Nucleus accumbens (tissue), 56 donors: ENCODE measurements at regions not wholly inside any gene's neighbourhood (a gene's known extent, or its start where the extent isn't known, plus 50 kb on each side); places are given as distances from the start of the nearest gene placed in this dataset.
A peak's percentile ranks its signal among the peaks of the same experiment; 100 is the strongest.

Experiments
- DNase-seq, 56 donors: peaks; one replicate each; lab custom pipeline; 2025; lab: John Stamatoyannopoulos, UW

- DNase-seq = no peak
Observed at GRCh38 chr6:25010902-25011625, 75.3 kb upstream of the RIPOR2 start.

DNA sequence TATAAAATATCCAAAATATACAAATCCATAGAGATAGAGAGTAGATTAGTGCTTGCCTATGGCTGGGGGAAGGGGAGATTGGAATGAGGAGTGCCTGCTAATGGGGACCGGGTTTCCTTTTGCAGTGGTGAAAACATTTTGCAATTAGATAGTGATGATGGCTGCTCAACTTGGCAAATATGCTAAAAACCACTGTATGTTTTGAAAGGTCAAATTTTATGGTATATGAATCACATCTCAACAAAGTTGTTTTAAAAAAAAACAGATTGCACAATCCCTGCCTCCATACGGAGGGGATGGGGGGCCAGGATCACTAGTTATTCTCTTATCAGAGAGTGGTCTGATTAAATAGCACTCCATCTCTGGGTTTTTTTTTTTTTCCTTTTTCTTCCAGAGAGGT, 76.9 kb upstream of the RIPOR2 start:
- no peak for DNase-seq

GRCh38 chr6:25013246-25013645, 77.5 kb upstream of the RIPOR2 start:
- DNase-seq = no peak

DNA sequence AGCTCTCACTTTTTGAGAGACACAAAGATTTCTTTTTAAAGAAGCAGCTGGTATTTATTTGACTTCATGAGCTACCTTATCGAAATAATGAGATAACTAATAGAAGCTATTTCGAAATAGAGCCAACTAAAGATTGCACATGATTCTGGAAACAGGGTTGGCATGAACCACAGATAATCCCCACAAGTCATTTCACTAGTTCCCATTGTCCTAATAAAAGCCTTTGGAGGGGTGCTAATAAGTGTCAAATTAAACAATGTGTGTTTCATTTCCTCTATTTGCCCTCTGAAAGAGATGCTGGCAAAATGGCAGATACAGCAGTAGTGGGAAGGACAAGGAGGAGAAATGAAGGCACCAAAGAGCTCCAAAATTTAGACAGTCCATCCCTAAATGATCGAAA, 78.6 kb upstream of the RIPOR2 start:
- DNase-seq = no peak

GRCh38 chr6:25014791-25015560, 79.2 kb upstream of the RIPOR2 start:
- DNase-seq = peak in 27 of 56 donors; percentile 9 to 74 (median 31)

DNA sequence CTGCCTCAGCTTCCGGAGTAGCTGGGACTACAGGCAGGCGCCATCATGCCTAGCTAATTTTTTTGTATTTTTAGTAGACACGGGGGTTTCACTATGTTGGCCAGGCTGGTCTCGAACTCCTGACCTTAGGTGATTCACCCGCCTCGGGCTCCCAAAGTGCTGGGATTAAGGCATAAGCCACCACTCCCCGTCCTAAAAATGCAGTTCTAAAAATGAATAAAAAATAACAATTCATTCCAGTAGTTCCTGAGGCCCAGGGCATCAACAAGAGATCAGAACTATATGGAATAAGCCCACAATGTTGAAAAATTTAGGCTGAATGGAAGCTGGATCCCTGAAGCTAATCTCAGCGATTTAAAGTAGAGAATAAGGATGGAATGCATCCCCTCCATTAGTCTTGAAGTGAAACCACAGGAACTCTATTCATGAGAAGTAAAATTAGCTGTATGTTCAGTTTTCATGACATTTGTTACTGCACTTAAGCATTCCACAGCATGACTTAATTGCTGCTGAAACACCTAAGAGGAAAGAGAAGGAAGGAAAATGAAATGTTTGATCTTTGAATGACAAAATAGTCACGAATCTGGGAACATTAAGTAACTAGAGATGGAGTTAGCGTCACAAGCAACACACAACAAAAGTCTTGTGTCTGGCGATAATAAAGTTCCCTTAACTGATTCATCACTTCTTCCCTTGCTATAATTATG, 80.4 kb upstream of the RIPOR2 start:
- DNase-seq = no peak

DNA sequence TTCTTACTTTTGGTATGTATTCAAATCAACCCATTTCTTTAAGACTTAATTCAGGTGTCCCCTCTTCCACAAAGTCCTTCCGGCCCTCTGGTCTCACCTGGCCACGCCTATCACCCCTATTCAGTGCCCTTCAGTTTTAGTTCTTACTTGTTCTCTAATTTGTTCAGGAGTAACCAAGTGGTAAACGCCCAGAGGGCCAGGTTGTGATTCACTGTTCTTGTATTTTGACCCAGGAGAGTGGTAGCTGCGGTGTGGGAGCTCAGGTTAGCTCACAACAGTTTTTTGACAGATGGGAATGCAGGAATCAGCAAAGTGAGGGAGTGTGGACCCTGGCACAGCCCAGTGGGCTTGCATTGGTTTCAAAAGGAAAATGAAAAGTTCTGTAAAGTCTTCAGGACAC, 81.7 kb upstream of the RIPOR2 start:
- DNase-seq = no peak

DNA sequence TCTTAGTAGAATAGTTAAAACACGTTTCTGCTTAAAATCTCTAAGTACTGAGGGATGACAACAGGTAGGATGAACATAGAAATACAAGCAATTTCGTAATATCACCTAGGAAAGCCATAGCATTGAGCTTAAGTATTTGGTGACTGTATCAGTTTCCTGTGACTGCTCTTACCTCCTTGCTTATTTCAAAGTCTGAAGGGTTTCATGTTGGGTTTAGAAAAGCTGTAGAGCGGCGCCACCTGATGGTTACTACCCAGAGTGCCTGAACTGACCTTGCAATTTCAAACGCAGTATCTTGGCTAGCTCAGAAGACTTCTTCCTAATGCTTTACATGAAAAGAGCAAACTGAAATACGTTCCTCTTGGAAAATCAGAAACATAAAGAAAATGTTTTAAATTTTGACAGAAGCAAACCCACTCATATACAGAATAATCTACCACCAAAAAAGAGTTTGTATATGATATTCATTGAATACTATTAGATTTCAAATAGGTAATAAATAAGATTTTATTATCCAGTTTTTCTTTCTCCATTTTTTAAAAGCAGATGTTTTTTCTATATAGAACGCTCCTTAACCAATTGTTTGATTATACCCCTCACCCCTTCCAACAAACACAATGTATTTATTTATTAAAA, 82.3 kb upstream of the RIPOR2 start:
- DNase-seq = peak in 10 of 56 donors; percentile 7 to 50 (median 12)

- no peak for DNase-seq
Observed at GRCh38 chr6:25018568-25018954, 82.8 kb upstream of the RIPOR2 start.

DNA sequence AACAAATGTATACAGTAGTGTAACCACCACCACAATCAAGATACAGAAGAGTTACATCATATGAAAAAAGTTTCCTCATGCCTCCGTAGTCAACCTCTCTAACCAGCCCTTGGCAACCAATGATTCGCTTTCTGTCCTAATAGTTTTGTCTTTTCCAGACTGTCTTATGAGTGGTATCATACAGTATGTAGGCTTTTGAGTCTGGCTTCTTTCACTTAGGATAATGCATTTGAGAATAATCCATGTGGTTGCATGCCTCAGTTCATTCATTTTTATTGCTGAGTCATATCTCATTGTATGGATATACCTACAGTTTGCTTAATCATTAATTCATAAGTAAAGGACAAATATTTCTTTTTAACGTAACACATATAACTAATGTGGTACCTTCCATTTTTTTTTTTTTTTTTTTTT, 86.4 kb upstream of the RIPOR2 start:
- DNase-seq = no peak

DNA sequence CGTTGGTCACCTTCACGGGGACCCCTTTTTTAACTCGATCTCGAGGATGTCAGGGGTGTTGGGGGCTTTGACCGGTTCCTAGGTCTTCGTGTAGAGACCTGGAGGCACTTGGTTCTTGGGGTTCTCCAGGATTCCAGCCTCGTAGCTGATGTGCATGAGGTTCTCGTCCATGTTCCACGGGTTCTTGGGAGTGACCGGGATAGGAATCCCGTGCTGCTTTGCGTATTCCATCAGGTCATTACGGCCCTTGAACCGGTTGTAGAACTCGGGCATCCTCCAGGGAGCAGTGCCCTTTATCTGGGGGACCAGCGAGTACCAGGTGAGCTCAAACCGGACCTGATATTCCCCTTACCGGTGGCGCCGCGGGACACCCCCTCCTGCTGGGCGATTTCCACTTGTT, 88.0 kb upstream of the RIPOR2 start:
- DNase-seq = no peak

GRCh38 chr6:25024821-25025220, 89.1 kb upstream of the RIPOR2 start:
- no peak for DNase-seq

- DNase-seq = no peak
Observed at GRCh38 chr6:25025248-25025918, 89.6 kb upstream of the RIPOR2 start.

DNA sequence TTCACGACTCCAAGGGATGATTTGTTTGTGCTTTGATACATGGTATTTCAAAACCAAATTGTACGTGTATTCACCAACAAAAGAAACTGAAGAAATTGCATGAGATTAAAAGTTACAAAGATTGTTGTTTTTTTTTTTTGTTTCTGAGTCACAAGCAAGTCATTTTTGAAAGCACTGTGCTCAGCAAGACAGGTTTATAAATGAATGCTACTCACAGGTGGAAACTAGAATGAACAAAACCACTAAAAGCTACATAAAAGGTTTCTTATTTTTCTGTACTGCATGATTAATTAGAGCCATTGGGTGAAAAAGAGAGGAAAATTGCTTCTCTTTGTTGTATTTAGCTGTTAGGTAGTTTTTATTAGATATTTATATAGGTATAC, 90.2 kb upstream of the RIPOR2 start:
- DNase-seq = no peak

DNA sequence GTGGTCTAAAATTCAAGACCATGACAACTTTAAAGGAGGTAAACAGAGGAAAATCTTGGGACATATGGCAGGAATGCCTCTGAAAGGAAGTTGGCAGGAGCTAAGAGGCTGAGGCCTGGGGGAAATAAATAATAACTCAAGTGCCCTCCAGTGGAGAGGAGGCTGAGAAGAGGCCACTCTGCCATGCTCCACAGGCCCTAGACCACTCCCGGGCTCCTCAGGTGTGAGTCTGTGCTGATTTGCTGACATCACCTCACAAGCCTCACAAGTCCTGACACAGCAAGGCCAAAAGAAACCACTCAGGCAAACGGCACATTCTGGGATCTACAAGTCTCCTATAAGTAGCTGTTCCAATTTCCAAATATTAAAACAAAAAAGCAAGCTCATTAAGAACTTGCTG, 91.0 kb upstream of the RIPOR2 start:
- no peak for DNase-seq

DNA sequence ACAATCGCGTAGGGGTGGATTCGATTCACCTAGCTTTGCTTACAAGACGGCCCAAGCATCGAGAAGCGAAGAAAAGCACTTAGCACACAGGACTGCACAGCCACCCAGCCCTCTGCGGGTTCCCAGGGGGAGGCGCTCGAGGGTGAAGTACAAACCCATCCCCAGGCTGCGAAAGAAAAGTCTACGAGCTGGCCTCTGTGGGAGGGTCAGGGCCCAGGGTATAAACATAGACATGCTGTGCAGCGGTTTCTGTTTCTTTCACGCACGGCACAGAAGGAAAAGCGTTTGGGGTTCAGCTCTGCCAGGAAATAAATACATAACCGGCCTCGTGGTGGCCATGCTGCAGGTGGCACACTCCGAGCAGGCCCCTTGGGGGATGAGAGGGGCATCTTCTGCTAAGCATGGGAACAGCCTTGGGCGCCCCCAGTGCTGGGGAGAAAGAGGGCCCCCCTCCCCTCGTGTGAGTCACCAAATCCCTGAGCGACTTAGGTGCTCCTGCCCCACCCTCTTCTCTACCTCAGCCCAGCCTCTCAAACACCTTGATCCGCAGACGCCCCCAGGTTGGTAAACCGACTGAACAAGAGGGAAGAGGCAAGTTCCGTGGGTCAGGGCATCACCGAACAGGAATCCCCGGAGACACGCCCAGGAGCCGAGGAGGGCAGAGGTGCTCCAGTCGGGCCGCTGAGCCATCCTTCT, 91.6 kb upstream of the RIPOR2 start:
- no peak for DNase-seq

- no peak for DNase-seq
Observed at GRCh38 chr6:25028328-25028727, 92.6 kb upstream of the RIPOR2 start.

DNA sequence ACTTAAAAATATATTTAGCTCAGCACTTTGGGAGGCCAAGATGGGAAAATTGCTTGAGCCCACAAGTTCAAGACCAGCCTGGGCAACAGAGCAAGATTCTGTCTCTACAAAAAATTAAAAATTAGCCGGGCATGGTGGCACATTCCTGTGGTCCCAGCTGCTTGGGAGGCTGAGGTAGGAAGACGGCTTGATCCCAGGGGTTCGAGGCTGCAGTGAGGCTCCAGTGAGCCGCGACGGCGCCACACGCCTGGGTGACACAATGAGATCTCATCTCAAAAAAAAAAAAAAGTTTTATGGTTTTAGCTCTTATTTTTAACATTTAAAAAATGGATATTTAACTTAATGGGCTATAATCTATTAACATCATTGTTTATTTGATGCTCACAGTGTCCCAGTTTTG, 97.2 kb upstream of the RIPOR2 start:
- no peak for DNase-seq

DNA sequence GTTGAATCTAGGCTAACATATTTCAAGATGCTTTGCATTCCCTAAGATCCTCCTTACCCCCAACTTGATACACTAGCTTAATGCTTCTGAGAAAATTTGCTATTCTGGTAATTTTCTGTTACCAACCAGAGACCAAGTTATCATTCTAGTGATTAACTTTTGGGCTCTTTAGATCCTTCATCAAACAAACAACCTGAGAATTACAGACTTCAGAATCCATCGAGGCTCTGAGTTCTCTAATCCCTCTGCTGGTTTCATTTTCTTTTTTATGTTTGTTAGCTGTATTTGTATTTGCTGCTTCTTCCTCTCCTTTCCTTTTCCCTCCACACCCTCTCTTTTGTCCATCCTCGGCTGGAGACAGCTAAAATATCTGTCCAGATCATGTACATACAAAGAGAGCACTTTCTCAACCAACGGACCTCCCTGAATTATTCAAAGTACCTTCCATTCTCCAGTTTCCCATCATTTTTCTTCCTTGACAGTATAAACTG, 98.7 kb upstream of the RIPOR2 start:
- DNase-seq = no peak

- DNase-seq = no peak
Observed at GRCh38 chr6:25035174-25035511, 99.4 kb upstream of the RIPOR2 start.
